ENCODE measurements at regions not wholly inside any gene's neighbourhood (a gene's known extent, or its start where the extent isn't known, plus 50 kb on each side); places are given as distances from the start of the nearest gene placed in this dataset.

DNA sequence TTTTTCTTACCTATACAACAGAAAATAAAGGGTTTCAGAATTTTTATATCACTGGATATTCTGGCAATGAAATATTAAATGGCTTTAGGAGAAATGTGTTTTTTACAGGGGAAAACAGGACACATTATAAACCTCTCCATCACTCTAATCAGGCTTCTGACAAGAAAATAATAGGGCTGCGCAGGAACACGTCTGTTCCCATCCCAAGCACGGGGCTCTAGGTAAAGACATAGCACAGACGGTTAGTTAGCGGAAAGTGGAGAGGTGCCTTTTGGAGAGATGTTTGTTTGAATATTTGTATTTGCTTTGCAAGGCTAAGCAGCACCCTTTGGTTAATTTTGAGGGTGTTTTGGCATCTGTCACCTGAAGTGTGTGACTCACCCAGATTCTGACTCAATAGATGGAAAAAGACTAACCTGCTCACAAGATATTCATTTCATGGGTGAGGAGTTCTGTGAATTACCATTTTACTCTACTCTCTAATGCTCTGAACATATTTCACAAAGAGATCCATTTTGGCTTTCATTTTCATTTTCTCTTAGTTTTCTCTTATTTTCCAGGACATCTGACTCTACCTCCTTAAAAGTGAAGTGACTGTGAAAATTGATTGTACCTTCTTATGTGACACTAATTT lies 174.5 kb upstream of the AKR1E2 start:
- no peak for TF ChIP-seq POLR2A (IDR thresholded peaks at IDR 0.05)
- TF ChIP-seq, protein P1, sequence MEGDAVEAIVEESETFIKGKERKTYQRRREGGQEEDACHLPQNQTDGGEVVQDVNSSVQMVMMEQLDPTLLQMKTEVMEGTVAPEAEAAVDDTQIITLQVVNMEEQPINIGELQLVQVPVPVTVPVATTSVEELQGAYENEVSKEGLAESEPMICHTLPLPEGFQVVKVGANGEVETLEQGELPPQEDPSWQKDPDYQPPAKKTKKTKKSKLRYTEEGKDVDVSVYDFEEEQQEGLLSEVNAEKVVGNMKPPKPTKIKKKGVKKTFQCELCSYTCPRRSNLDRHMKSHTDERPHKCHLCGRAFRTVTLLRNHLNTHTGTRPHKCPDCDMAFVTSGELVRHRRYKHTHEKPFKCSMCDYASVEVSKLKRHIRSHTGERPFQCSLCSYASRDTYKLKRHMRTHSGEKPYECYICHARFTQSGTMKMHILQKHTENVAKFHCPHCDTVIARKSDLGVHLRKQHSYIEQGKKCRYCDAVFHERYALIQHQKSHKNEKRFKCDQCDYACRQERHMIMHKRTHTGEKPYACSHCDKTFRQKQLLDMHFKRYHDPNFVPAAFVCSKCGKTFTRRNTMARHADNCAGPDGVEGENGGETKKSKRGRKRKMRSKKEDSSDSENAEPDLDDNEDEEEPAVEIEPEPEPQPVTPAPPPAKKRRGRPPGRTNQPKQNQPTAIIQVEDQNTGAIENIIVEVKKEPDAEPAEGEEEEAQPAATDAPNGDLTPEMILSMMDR (IDR thresholded peaks at IDR 0.05) = no peak

Data from thyroid gland (tissue), 4 donors.